Jurkat, Clone E6-1 (cell line): ENCODE measurements at regions not wholly inside any gene's neighbourhood (a gene's known extent, or its start where the extent isn't known, plus 50 kb on each side); places are given as distances from the start of the nearest gene placed in this dataset.

Experiments used
- DNase-seq: peaks from one replicate; pipeline ENCODE4 v3.0.0-alpha.2; 2011; ENCODE audit warnings: low read depth, low spot score
- H3K4me3 ChIP-seq: 2 replicates; pipeline ENCODE4 v1.5.1; 2011; ENCODE audit warnings: mild to moderate bottlenecking, low read length, control low read depth, moderate library complexity

GRCh38 chr4:13093170-13093569, 391.0 kb downstream of the RAB28 start:
- no peak overlapping the region for H3K4me3 ChIP-seq
- DNase-seq: no peak

- DNase-seq: no peak
- H3K4me3 ChIP-seq: no peak overlapping the region
These were observed 391.4 kb downstream of the RAB28 start for GRCh38 chr4:13092702-13093101.

GRCh38 chr4:13089659-13089998, 394.5 kb downstream of the RAB28 start:
- no peak overlapping the region for H3K4me3 ChIP-seq
- no peak for DNase-seq

- no peak for DNase-seq
- H3K4me3 ChIP-seq: no peak overlapping the region
These were observed 395.1 kb downstream of the RAB28 start for GRCh38 chr4:13088726-13089658.

GRCh38 chr4:13087041-13087440, 397.1 kb downstream of the RAB28 start:
- no peak overlapping the region for H3K4me3 ChIP-seq
- no peak for DNase-seq

- no peak overlapping the region for H3K4me3 ChIP-seq
- no peak for DNase-seq
These were observed 399.9 kb downstream of the RAB28 start for GRCh38 chr4:13084210-13084609.

GRCh38 chr4:13081830-13082229, 402.3 kb downstream of the RAB28 start:
- DNase-seq: no peak
- no peak overlapping the region for H3K4me3 ChIP-seq

GRCh38 chr4:13067077-13067476, 417.1 kb downstream of the RAB28 start:
- no peak for DNase-seq

GRCh38 chr4:13059019-13059418, 425.1 kb downstream of the RAB28 start:
- DNase-seq: peak; percentile 1
- no peak overlapping the region for H3K4me3 ChIP-seq

More at GRCh38 chr4:13067077-13067476, 417.1 kb downstream of the RAB28 start:
- no peak overlapping the region for H3K4me3 ChIP-seq

- no peak for DNase-seq
- H3K4me3 ChIP-seq: no peak overlapping the region
These were observed 427.4 kb downstream of the RAB28 start for GRCh38 chr4:13056630-13057189.

- no peak for DNase-seq
- no peak overlapping the region for H3K4me3 ChIP-seq
These were observed 429.6 kb downstream of the RAB28 start for GRCh38 chr4:13054420-13054970.

GRCh38 chr4:13047591-13047990, 436.5 kb downstream of the RAB28 start:
- DNase-seq: no peak
- H3K4me3 ChIP-seq: no peak overlapping the region

GRCh38 chr4:13036841-13037240, 447.3 kb downstream of the RAB28 start:
- no peak overlapping the region for H3K4me3 ChIP-seq
- DNase-seq: no peak

- no peak overlapping the region for H3K4me3 ChIP-seq
- DNase-seq: no peak
These were observed 451.2 kb downstream of the RAB28 start for GRCh38 chr4:13032936-13033335.

GRCh38 chr4:13024147-13025105, 459.7 kb downstream of the RAB28 start:
- H3K4me3 ChIP-seq: no peak overlapping the region
- no peak for DNase-seq

GRCh38 chr4:13007802-13008470, 476.2 kb downstream of the RAB28 start:
- DNase-seq: no peak
- no peak overlapping the region for H3K4me3 ChIP-seq

GRCh38 chr4:12993923-12994322, 490.2 kb downstream of the RAB28 start:
- DNase-seq: no peak

GRCh38 chr4:12987284-12987683, 496.9 kb downstream of the RAB28 start:
- H3K4me3 ChIP-seq: no peak overlapping the region
- no peak for DNase-seq

More at GRCh38 chr4:12993923-12994322, 490.2 kb downstream of the RAB28 start:
- H3K4me3 ChIP-seq: no peak overlapping the region

- no peak for DNase-seq
- no peak overlapping the region for H3K4me3 ChIP-seq
These were observed 504.3 kb downstream of the RAB28 start for GRCh38 chr4:12979797-12980196.
